ENCODE measurements at regions not wholly inside any gene's neighbourhood (a gene's known extent, or its start where the extent isn't known, plus 50 kb on each side); places are given as distances from the start of the nearest gene placed in this dataset.

- TF ChIP-seq CTCF (IDR thresholded peaks at IDR 0.05; ENCODE audit: low read depth, low read length): no peak
- TF ChIP-seq EZH2phosphoT487 (IDR thresholded peaks at IDR 0.05; ENCODE audit: low read depth): no peak
Observed at GRCh38 chr3:13233487-13234485, 160.6 kb upstream of the IQSEC1 start.
